HG02763 (cell line): ENCODE measurements at regions not wholly inside any gene's neighbourhood (a gene's known extent, or its start where the extent isn't known, plus 50 kb on each side); places are given as distances from the start of the nearest gene placed in this dataset.
A peak's percentile ranks its signal among the peaks of the same experiment; 100 is the strongest.
"Not testable (repeated sequence)": the region's sequence is repeated elsewhere in the genome, so short reads cannot be mapped to it uniquely, and the experiment has no call there.

ENCODE experiments used
- ATAC-seq: cut with Tn5 transposase; IDR thresholded peaks from one replicate; pipeline ENCODE4 v1.9.1; 2021; ENCODE audit warnings: mild to moderate bottlenecking, moderate library complexity; ENCODE audit not compliant: unreplicated experiment

GRCh38 chrX:3817480-3817879 lies 104.0 kb upstream of the PRKX start:
- ATAC-seq, result not testable (repeated sequence)

- ATAC-seq, result no peak
Observed at GRCh38 chrX:3815896-3816664, 102.6 kb upstream of the PRKX start.

GRCh38 chrX:3811331-3812311 lies 98.2 kb upstream of the PRKX start:
- ATAC-seq, result peak; percentile 14

- ATAC-seq, result no peak
Observed at GRCh38 chrX:3807906-3808305, 94.5 kb upstream of the PRKX start.

GRCh38 chrX:3806630-3807029 lies 93.2 kb upstream of the PRKX start:
- no peak for ATAC-seq

- no peak for ATAC-seq
Observed at GRCh38 chrX:3803713-3804112, 90.3 kb upstream of the PRKX start.

- no peak for ATAC-seq
Observed at GRCh38 chrX:3803305-3803704, 89.9 kb upstream of the PRKX start.

- ATAC-seq, result not testable (repeated sequence)
Observed at GRCh38 chrX:3795411-3795810, 82.0 kb upstream of the PRKX start.

- ATAC-seq, result no peak
Observed at GRCh38 chrX:3791449-3791848, 78.0 kb upstream of the PRKX start.

- ATAC-seq, result no peak
Observed at GRCh38 chrX:3788494-3789233, 75.2 kb upstream of the PRKX start.

GRCh38 chrX:3787856-3788255 lies 74.4 kb upstream of the PRKX start:
- no peak for ATAC-seq

GRCh38 chrX:3785822-3786221 lies 72.4 kb upstream of the PRKX start:
- not testable (repeated sequence) for ATAC-seq

GRCh38 chrX:3780564-3780963 lies 67.1 kb upstream of the PRKX start:
- ATAC-seq, result no peak

GRCh38 chrX:3779546-3779945 lies 66.1 kb upstream of the PRKX start:
- no peak for ATAC-seq

GRCh38 chrX:3777416-3777815 lies 64.0 kb upstream of the PRKX start:
- ATAC-seq, result no peak

GRCh38 chrX:3771766-3772165 lies 58.3 kb upstream of the PRKX start:
- ATAC-seq, result no peak

- ATAC-seq, result no peak
Observed at GRCh38 chrX:3768881-3769280, 55.4 kb upstream of the PRKX start.
